GM18873 (cell line): ENCODE measurements at regions not wholly inside any gene's neighbourhood (a gene's known extent, or its start where the extent isn't known, plus 50 kb on each side); places are given as distances from the start of the nearest gene placed in this dataset.
A peak's percentile ranks its signal among the peaks of the same experiment; 100 is the strongest.
"Not testable (repeated sequence)": the region's sequence is repeated elsewhere in the genome, so short reads cannot be mapped to it uniquely, and the experiment has no call there.

Source experiments
- ATAC-seq: cut with Tn5 transposase; IDR thresholded peaks from one replicate; pipeline ENCODE4 v1.9.1; 2021; ENCODE audit warnings: mild to moderate bottlenecking, moderate library complexity, moderate number of reproducible peaks; ENCODE audit not compliant: unreplicated experiment, low FRiP score

GRCh38 chr6:155690820-155691219 lies 235.2 kb upstream of the NOX3 start:
- ATAC-seq: no peak

GRCh38 chr6:155687645-155688044 lies 232.0 kb upstream of the NOX3 start:
- no peak for ATAC-seq

- no peak for ATAC-seq
Measured at GRCh38 chr6:155684416-155685196, 229.0 kb upstream of the NOX3 start.

GRCh38 chr6:155678361-155678760 lies 222.7 kb upstream of the NOX3 start:
- no peak for ATAC-seq

GRCh38 chr6:155676346-155676745 lies 220.7 kb upstream of the NOX3 start:
- no peak for ATAC-seq

- no peak for ATAC-seq
Measured at GRCh38 chr6:155670655-155671054, 215.0 kb upstream of the NOX3 start.

- ATAC-seq: no peak
Measured at GRCh38 chr6:155660251-155660977, 204.8 kb upstream of the NOX3 start.

GRCh38 chr6:155656024-155656423 lies 200.4 kb upstream of the NOX3 start:
- ATAC-seq: no peak

GRCh38 chr6:155654474-155654873 lies 198.8 kb upstream of the NOX3 start:
- ATAC-seq: no peak

- no peak for ATAC-seq
Measured at GRCh38 chr6:155648301-155648700, 192.7 kb upstream of the NOX3 start.

- ATAC-seq: no peak
Measured at GRCh38 chr6:155647354-155647753, 191.7 kb upstream of the NOX3 start.

- no peak for ATAC-seq
Measured at GRCh38 chr6:155646443-155646842, 190.8 kb upstream of the NOX3 start.

GRCh38 chr6:155645325-155645724 lies 189.7 kb upstream of the NOX3 start:
- no peak for ATAC-seq

GRCh38 chr6:155641603-155642002 lies 186.0 kb upstream of the NOX3 start:
- no peak for ATAC-seq

GRCh38 chr6:155638200-155638599 lies 182.6 kb upstream of the NOX3 start:
- no peak for ATAC-seq

GRCh38 chr6:155635416-155635815 lies 179.8 kb upstream of the NOX3 start:
- no peak for ATAC-seq

- no peak for ATAC-seq
Measured at GRCh38 chr6:155630085-155630484, 174.4 kb upstream of the NOX3 start.

- ATAC-seq: no peak
Measured at GRCh38 chr6:155629652-155630051, 174.0 kb upstream of the NOX3 start.

GRCh38 chr6:155628306-155628705 lies 172.7 kb upstream of the NOX3 start:
- ATAC-seq: peak; percentile 87

- not testable (repeated sequence) for ATAC-seq
Measured at GRCh38 chr6:155627722-155628212, 172.1 kb upstream of the NOX3 start.

GRCh38 chr6:155623450-155624178 lies 168.0 kb upstream of the NOX3 start:
- ATAC-seq: no peak
